ENCODE measurements at regions not wholly inside any gene's neighbourhood (a gene's known extent, or its start where the extent isn't known, plus 50 kb on each side); places are given as distances from the start of the nearest gene placed in this dataset.

DNA sequence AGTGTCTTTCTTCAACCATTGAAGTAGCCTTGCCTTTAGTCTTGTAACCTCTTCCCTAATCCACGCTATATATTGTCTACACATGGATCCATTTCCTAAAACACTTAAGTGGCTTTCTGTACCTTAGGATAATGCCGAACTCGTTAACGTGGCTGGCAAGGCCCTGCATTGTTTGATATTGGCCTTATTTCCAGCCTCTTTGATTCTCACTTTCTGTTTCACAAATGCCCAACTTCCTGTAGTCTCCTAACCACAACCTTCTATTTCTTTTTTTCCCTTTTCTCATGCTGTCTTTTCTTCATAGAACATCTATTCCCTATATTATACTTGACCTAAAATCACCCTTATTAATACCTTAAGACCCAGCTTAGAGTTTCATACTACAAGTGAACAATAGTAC, 536.0 kb downstream of the LMO4 start:
- H2AFZ ChIP-seq (ENCODE audit: low read length, unreplicated experiment), result no peak overlapping the region
- peaks cover 5% of the 10 kb centered on the region for H3K4me1 ChIP-seq (ENCODE audit: control insufficient read depth, insufficient read depth, low read length, unreplicated experiment)

DNA sequence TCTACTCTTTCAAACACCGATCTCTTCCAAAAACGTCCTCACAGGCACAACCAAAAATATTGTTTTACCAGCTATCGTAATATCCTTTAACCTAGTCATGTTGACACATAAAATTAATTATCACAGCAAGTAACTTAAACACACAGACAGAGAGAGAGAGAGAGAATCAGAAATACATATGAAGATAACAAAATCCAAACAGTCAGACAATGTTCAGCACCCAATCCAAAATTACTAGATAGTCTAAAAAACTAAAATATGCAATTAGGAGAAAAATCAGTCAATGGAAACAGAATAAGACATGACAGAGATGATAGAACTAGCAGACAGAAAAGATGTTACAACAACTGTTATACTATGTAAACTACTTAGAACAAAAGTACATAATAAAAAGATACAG, 537.7 kb downstream of the LMO4 start:
- no peak overlapping the region for H3K4me3 ChIP-seq (ENCODE audit: low read depth, low read length)
- no peak overlapping the region for H2AFZ ChIP-seq (ENCODE audit: low read length, unreplicated experiment)
- H3K4me1 ChIP-seq (ENCODE audit: control insufficient read depth, insufficient read depth, low read length, unreplicated experiment), result peaks cover 10% of the 10 kb centered on the region
- H3K79me2 ChIP-seq (ENCODE audit: control insufficient read depth, insufficient read depth, low read length, unreplicated experiment), result no peaks in the 10 kb centered on the region
- H3K36me3 ChIP-seq (ENCODE audit: insufficient read depth, low read length), result no peaks in the 10 kb centered on the region
- no peaks in the 10 kb centered on the region for H3K27me3 ChIP-seq (ENCODE audit: insufficient read depth, low read length)
- no peak overlapping the region for H3K27ac ChIP-seq (ENCODE audit: low read depth, low read length)

More for the DNA sequence above, 536.0 kb downstream of the LMO4 start:
- Histone ChIP-seq H3K79me2 (ENCODE audit: control insufficient read depth, insufficient read depth, low read length, unreplicated experiment) (no peaks in the 10 kb centered on the region), H3K27ac (ENCODE audit: low read depth, low read length) (no peak overlapping the region), H3K4me3 (ENCODE audit: low read depth, low read length) (no peak overlapping the region), H3K27me3 (ENCODE audit: insufficient read depth, low read length) (no peaks in the 10 kb centered on the region), H3K36me3 (ENCODE audit: insufficient read depth, low read length) (no peaks in the 10 kb centered on the region)

DNA sequence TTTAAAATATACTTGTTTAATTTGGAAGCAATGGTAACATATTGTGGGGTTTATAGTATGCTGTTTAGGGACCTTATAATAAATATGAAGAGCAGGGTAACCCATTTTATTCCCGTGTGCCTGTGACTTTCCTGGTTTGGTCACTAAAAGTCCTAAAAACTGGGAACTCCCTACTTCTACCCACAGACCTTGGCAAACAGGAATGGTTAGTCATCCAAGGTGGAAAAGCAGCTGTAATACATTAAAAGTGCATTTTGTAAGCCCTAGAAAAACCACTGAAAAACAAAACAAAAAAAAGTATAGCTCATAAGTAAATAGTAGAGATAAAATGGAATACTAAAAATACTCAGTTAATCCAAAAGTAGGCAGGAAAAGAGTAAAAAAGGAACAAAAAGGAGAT, 538.9 kb downstream of the LMO4 start:
- Histone ChIP-seq H3K79me2 (ENCODE audit: control insufficient read depth, insufficient read depth, low read length, unreplicated experiment) (no peaks in the 10 kb centered on the region), H3K36me3 (ENCODE audit: insufficient read depth, low read length) (no peaks in the 10 kb centered on the region), H3K27ac (ENCODE audit: low read depth, low read length) (no peak overlapping the region), H3K4me3 (ENCODE audit: low read depth, low read length) (no peak overlapping the region), H3K4me1 (ENCODE audit: control insufficient read depth, insufficient read depth, low read length, unreplicated experiment) (peaks cover 10% of the 10 kb centered on the region), H3K27me3 (ENCODE audit: insufficient read depth, low read length) (no peaks in the 10 kb centered on the region), H2AFZ (ENCODE audit: low read length, unreplicated experiment) (no peak overlapping the region)

DNA sequence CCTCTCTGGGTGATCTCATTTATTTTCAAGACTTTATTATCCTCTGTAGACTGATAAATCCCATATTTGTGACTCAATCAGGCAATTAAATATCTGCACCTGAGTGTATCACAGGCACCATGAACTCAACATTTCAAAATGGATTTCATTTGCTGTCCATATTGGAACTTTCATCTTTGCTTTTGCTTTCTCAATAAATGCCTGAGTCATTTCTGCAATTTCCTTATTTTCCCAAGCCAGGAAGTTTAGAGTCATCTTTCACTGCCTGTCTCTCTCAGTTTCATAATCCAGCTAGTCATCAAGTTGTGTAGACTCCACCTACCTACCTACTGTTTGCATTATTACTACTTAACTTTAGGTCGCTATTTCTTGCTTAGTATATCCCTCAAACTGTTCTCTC, 540.9 kb downstream of the LMO4 start:
- H2AFZ ChIP-seq (ENCODE audit: low read length, unreplicated experiment), result peak overlapping the region; percentile 83
- H3K4me1 ChIP-seq (ENCODE audit: control insufficient read depth, insufficient read depth, low read length, unreplicated experiment), result peaks cover 10% of the 10 kb centered on the region
- no peak overlapping the region for H3K4me3 ChIP-seq (ENCODE audit: low read depth, low read length)
- H3K27me3 ChIP-seq (ENCODE audit: insufficient read depth, low read length), result no peaks in the 10 kb centered on the region
- H3K27ac ChIP-seq (ENCODE audit: low read depth, low read length), result peak overlapping the region; percentile 76
- no peaks in the 10 kb centered on the region for H3K36me3 ChIP-seq (ENCODE audit: insufficient read depth, low read length)
- no peaks in the 10 kb centered on the region for H3K79me2 ChIP-seq (ENCODE audit: control insufficient read depth, insufficient read depth, low read length, unreplicated experiment)

DNA sequence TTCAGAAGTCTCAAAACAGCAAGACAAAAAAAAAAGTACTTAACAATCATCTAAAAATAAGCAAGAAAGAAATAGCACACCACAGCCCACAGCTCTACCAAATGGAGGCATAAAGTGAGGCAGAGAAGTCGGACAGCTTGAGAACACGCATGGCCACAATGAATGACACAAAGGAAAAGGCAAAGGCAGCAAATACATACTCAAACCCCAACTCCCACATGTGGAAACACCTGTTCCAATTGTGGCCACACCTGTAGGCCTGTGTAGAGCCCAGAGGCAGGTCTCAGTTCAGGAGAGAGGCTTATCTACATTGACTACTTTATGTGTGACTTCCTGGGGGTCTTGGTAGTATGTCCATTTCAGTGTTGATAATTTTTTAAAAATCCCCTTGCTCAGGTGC, 543.5 kb downstream of the LMO4 start:
- Histone ChIP-seq H3K36me3 (ENCODE audit: insufficient read depth, low read length) (no peaks in the 10 kb centered on the region), H3K27ac (ENCODE audit: low read depth, low read length) (no peak overlapping the region), H3K27me3 (ENCODE audit: insufficient read depth, low read length) (no peaks in the 10 kb centered on the region), H3K79me2 (ENCODE audit: control insufficient read depth, insufficient read depth, low read length, unreplicated experiment) (no peaks in the 10 kb centered on the region), H2AFZ (ENCODE audit: low read length, unreplicated experiment) (no peak overlapping the region), H3K4me1 (ENCODE audit: control insufficient read depth, insufficient read depth, low read length, unreplicated experiment) (peaks cover 10% of the 10 kb centered on the region), H3K4me3 (ENCODE audit: low read depth, low read length) (no peak overlapping the region)

DNA sequence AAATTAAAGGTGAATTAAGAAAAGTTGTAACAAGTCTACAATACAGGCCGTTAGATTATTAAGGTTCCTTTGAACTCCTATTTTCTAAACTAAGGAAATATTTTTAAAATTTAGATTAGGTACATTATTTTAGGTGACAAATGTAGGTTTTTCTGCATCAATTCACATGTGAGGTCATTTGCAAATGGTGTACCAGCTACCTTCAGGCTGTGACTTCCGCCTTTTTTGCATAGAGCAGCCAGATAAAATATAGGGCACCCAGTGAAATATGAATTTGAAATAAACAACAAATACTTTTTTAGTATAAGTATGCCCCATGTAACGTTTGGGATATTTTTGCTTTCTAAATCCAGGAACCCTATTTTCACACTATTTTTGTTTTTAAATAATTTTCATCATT, 544.0 kb downstream of the LMO4 start:
- H3K4me1 ChIP-seq (ENCODE audit: control insufficient read depth, insufficient read depth, low read length, unreplicated experiment), result peaks cover 10% of the 10 kb centered on the region
- H3K4me3 ChIP-seq (ENCODE audit: low read depth, low read length), result no peak overlapping the region
- no peaks in the 10 kb centered on the region for H3K27me3 ChIP-seq (ENCODE audit: insufficient read depth, low read length)
- H3K36me3 ChIP-seq (ENCODE audit: insufficient read depth, low read length), result no peaks in the 10 kb centered on the region
- no peak overlapping the region for H3K27ac ChIP-seq (ENCODE audit: low read depth, low read length)
- no peaks in the 10 kb centered on the region for H3K79me2 ChIP-seq (ENCODE audit: control insufficient read depth, insufficient read depth, low read length, unreplicated experiment)
- H2AFZ ChIP-seq (ENCODE audit: low read length, unreplicated experiment), result no peak overlapping the region

DNA sequence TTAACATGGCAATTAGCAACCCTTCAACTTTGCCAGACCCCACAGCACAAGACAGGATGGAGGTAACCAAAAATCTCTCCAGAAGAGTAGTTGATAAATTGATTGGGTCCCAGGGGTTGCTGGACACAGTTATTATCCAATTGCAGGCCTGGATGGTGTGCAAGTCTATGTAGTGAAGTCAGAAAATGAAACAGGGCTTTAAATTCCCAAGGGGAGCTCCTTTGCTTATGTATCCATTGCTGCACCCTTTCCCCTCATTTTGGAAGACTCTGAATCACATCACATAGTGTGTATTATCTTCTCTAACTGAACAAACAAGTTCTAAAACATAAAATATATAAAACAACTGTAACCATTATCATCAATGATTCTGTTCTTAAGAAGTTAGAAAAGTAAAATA, 550.2 kb downstream of the LMO4 start:
- no peaks in the 10 kb centered on the region for H3K36me3 ChIP-seq (ENCODE audit: insufficient read depth, low read length)
- no peaks in the 10 kb centered on the region for H3K27me3 ChIP-seq (ENCODE audit: insufficient read depth, low read length)
- peak overlapping the region; percentile 73 for H2AFZ ChIP-seq (ENCODE audit: low read length, unreplicated experiment)
- H3K4me1 ChIP-seq (ENCODE audit: control insufficient read depth, insufficient read depth, low read length, unreplicated experiment), result peaks cover 19% of the 10 kb centered on the region
- no peaks in the 10 kb centered on the region for H3K79me2 ChIP-seq (ENCODE audit: control insufficient read depth, insufficient read depth, low read length, unreplicated experiment)
- no peak overlapping the region for H3K27ac ChIP-seq (ENCODE audit: low read depth, low read length)
- no peak overlapping the region for H3K4me3 ChIP-seq (ENCODE audit: low read depth, low read length)

DNA sequence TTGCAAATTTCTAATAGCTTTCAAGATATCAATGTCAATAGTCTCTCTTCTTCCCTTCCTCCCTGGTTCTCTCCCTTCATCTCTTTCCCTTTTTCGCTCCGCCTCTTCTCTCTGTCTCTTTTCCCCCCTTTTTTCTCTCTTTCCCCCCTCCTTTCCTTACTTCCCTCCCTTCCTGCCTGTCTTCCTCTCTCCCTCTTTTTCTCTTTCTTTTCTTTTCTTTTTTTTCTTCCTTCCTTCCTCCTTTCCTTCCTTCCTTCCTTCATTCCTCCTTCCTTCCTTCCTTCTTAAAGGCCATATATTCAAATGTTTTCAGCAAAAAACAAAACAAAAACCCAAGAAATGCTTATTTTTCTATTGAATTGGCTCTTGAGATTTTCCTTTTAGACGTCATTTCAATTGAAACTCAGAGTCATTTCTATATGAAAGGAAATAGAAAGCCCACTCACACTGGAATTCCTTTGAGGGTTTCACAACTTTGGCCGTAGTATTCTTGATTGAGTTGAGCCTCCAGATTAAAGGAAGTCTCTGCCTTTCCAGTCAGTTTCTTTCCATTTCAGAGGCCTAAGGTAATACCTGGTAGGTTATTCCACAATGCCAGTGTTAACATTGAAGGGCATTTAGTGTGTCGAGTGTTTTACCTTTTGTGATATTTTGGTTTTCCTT, 551.5 kb downstream of the LMO4 start:
- Histone ChIP-seq H3K79me2 (ENCODE audit: control insufficient read depth, insufficient read depth, low read length, unreplicated experiment) (no peaks in the 10 kb centered on the region), H3K27ac (ENCODE audit: low read depth, low read length) (peak overlapping the region; percentile 44), H3K4me3 (ENCODE audit: low read depth, low read length) (no peak overlapping the region), H2AFZ (ENCODE audit: low read length, unreplicated experiment) (peak overlapping the region; percentile 54), H3K4me1 (ENCODE audit: control insufficient read depth, insufficient read depth, low read length, unreplicated experiment) (peaks cover 19% of the 10 kb centered on the region), H3K27me3 (ENCODE audit: insufficient read depth, low read length) (no peaks in the 10 kb centered on the region), H3K36me3 (ENCODE audit: insufficient read depth, low read length) (no peaks in the 10 kb centered on the region)

DNA sequence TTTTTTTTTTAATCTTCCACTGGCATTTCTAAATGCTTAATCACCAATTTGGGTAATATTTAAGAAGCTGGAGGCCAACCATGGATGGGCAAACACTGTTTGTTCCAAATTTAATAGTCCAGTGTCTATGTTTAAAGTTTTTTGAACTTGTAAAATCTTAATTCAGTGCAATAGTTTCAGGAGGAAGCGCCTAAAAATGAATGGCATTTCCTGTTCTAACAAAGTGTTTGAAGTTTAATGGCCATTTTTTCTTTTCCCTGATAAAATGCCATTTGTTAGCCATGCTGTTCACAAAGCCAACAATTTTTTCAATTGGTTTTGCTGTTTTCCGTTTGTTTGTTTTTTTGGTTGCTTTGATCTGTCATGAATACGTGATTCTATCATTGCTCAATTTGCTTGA, 552.1 kb downstream of the LMO4 start:
- H3K4me1 ChIP-seq (ENCODE audit: control insufficient read depth, insufficient read depth, low read length, unreplicated experiment), result peaks cover 19% of the 10 kb centered on the region
- peak overlapping the region; percentile 44 for H3K27ac ChIP-seq (ENCODE audit: low read depth, low read length)
- H3K79me2 ChIP-seq (ENCODE audit: control insufficient read depth, insufficient read depth, low read length, unreplicated experiment), result no peaks in the 10 kb centered on the region
- no peaks in the 10 kb centered on the region for H3K27me3 ChIP-seq (ENCODE audit: insufficient read depth, low read length)
- H2AFZ ChIP-seq (ENCODE audit: low read length, unreplicated experiment), result peak overlapping the region; percentile 54
- H3K36me3 ChIP-seq (ENCODE audit: insufficient read depth, low read length), result no peaks in the 10 kb centered on the region
- H3K4me3 ChIP-seq (ENCODE audit: low read depth, low read length), result no peak overlapping the region

DNA sequence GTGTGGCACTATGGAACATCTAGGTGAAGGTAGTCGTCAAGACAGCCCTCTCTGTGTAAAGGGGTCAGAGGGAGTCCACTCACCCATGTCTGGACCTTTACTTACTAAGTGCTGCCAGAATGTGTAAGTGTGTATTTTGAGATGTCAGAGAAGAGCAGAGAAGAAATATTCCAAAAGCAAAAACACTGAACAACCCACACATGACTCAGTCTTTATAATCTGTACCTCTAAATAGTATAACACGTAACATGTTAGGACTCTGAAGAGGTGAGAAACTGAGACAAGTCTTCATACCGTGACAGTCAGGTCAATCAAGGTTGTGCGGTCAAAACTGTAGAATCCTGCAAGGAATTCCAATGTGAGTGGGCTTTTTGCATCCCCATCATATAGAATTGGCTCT, 555.2 kb downstream of the LMO4 start:
- Histone ChIP-seq H3K27ac (ENCODE audit: low read depth, low read length) (no peak overlapping the region), H3K79me2 (ENCODE audit: control insufficient read depth, insufficient read depth, low read length, unreplicated experiment) (no peaks in the 10 kb centered on the region), H3K4me3 (ENCODE audit: low read depth, low read length) (no peak overlapping the region), H3K36me3 (ENCODE audit: insufficient read depth, low read length) (no peaks in the 10 kb centered on the region), H3K4me1 (ENCODE audit: control insufficient read depth, insufficient read depth, low read length, unreplicated experiment) (peaks cover 14% of the 10 kb centered on the region), H3K27me3 (ENCODE audit: insufficient read depth, low read length) (no peaks in the 10 kb centered on the region), H2AFZ (ENCODE audit: low read length, unreplicated experiment) (no peak overlapping the region)

DNA sequence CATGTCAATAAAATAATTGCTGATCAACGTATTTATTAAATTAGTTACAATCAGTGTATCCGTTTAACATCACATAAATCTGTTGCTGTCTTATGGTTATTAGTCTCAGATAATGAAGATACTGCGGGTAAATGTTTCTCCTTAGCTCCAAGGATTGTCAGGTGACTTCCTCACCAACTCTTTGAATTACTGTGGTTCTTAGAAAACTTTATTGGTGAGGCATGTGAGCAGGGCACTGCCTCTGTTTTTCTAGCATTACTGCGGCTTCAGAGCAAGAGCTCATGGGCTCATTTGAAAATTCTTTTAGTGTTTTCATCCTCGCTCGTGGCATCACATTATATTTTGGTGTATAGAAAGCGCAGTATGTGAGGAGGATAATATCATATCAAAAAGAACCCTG, 555.9 kb downstream of the LMO4 start:
- H3K36me3 ChIP-seq (ENCODE audit: insufficient read depth, low read length), result no peaks in the 10 kb centered on the region
- no peak overlapping the region for H2AFZ ChIP-seq (ENCODE audit: low read length, unreplicated experiment)
- H3K4me1 ChIP-seq (ENCODE audit: control insufficient read depth, insufficient read depth, low read length, unreplicated experiment), result peaks cover 13% of the 10 kb centered on the region
- H3K27ac ChIP-seq (ENCODE audit: low read depth, low read length), result no peak overlapping the region
- H3K79me2 ChIP-seq (ENCODE audit: control insufficient read depth, insufficient read depth, low read length, unreplicated experiment), result no peaks in the 10 kb centered on the region
- no peak overlapping the region for H3K4me3 ChIP-seq (ENCODE audit: low read depth, low read length)
- no peaks in the 10 kb centered on the region for H3K27me3 ChIP-seq (ENCODE audit: insufficient read depth, low read length)
